Astrocyte of the cerebellum (primary cell): ENCODE measurements at regions not wholly inside any gene's neighbourhood (a gene's known extent, or its start where the extent isn't known, plus 50 kb on each side); places are given as distances from the start of the nearest gene placed in this dataset.
"Not testable (repeated sequence)": the region's sequence is repeated elsewhere in the genome, so short reads cannot be mapped to it uniquely, and the experiment has no call there.

ENCODE experiments used
- DNase-seq: peaks from one replicate; pipeline ENCODE4 v3.0.0-alpha.2; 2011; ENCODE audit warnings: low read depth
- H3K4me3 ChIP-seq: 2 replicates; pipeline ENCODE4 v1.5.1; 2011; ENCODE audit warnings: mild to moderate bottlenecking, low read depth, low read length, moderate library complexity
- in situ Hi-C: cut with HindIII; loops from 2 replicates; pipeline ENCODE4 v1.10.0; 2017; ENCODE audit warnings: low sequenced_read_pairs
- TF ChIP-seq, protein P1 (sequence below): IDR thresholded peaks from 2 replicates; pipeline ENCODE4 v1.5.1; 2012; ENCODE audit warnings: low read length, low read depth, moderate library complexity, mild to moderate bottlenecking; ENCODE audit errors: missing control alignments

DNA sequence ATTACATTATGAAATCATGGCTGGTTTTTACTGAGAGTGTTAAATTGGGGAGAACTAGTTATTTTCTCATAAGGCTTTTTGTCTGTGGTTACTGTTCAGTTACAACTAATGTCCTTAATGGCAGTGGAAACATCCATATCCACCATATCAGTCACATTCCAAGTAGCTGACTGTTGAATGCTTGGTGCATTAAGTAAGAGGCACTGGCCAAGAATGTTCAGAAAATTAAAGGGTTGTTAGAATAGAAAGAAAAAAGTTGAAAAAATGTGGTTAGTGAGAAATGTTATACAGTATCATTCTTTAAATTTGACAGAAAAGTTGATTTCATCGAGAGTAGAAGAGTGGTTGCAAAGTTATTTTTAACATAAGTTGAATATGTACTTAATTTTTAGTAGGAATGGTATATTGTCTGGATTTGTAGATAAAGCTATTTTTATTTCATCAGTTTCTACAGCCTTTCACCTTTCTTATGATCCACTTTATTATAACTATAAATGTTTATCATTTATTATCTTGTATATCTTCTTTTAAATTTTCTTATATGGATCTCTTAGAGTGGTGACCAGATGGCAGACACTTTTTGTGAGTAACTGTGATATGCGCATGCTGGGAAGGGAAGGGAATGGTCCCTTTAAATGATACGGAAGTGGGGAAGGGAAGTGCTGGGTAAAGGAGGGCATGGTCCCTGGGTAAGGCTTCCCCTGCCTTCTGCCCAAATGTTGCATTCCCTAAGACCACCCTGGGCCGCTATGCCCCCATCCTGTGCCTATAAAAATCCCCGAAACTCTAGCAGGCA lies 2407.1 kb downstream of the ARAP2 start:
- peak; percentile 71 for DNase-seq
- TF ChIP-seq, protein P1, sequence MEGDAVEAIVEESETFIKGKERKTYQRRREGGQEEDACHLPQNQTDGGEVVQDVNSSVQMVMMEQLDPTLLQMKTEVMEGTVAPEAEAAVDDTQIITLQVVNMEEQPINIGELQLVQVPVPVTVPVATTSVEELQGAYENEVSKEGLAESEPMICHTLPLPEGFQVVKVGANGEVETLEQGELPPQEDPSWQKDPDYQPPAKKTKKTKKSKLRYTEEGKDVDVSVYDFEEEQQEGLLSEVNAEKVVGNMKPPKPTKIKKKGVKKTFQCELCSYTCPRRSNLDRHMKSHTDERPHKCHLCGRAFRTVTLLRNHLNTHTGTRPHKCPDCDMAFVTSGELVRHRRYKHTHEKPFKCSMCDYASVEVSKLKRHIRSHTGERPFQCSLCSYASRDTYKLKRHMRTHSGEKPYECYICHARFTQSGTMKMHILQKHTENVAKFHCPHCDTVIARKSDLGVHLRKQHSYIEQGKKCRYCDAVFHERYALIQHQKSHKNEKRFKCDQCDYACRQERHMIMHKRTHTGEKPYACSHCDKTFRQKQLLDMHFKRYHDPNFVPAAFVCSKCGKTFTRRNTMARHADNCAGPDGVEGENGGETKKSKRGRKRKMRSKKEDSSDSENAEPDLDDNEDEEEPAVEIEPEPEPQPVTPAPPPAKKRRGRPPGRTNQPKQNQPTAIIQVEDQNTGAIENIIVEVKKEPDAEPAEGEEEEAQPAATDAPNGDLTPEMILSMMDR: no peak
- H3K4me3 ChIP-seq: no peak overlapping the region
- in situ Hi-C loops: no loop called here

DNA sequence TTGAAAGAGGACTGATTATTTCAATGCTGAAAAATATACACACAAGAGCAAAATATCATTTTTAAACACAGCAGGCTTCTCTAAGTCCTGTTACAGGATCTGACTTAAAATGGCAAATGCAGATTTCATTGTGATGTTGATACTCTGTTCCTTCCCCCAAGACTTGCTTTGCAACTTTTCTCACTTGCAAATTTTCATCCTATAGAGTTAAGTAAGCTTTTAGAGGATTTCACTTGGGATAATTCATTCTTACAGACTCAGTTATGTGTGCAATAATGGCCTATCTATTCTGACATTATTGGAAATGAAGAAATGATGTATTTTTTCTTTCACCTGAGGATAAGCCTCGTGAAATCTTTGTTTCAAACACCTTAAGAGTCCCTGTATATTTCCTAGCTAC lies 2403.2 kb downstream of the ARAP2 start:
- in situ Hi-C loops: no loop called here
- no peak overlapping the region for H3K4me3 ChIP-seq
- TF ChIP-seq, protein P1: no peak
- DNase-seq: no peak

DNA sequence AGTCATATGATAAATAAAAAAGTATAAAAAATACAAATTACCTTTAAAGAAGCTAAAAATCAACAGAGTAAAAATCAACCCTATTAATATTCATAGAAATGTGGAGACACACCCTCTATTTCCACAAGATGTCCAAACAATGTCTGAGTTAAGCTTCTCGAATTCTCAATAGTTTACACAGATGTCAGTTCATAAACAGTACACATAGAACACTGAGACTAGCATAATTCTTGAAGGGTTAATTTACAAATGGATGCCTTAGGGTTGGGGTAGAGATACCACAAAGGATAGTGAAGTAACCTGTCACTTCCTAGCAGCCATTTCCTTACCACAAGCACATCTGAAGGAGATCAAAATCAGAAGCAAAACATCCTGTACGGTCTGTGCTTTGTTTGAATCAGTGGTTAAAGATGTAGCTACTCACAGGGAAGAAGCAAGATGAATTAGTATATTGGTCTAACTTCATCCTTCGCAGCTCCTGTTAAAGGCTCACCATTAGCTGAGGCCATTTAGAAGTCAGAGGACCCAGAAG lies 2393.9 kb downstream of the ARAP2 start:
- TF ChIP-seq, protein P1: no peak
- no peak for DNase-seq

DNA sequence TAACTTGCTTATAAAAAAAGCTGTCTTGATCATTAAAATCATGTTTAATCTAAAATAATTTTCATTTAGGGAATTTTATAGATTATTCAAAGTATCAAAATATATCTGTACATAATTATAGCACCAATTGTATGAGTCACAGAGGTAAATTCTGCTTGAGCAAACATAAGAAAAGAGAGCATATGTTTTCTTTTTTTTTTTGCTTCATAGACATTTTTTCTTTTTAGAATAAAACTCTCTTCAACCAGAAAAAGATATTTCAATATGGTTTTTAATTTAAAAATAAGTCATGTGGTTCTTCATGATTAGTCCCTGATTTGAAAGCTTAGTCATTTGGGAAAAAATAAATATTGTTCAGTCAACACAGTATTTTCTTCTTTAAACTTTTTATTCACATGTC lies 2390.6 kb downstream of the ARAP2 start:
- DNase-seq, H3K4me3 ChIP-seq, in situ Hi-C loops: not testable (repeated sequence)

More for the DNA sequence above, 2393.9 kb downstream of the ARAP2 start:
- in situ Hi-C loops: no loop called here
- H3K4me3 ChIP-seq: no peak overlapping the region

DNA sequence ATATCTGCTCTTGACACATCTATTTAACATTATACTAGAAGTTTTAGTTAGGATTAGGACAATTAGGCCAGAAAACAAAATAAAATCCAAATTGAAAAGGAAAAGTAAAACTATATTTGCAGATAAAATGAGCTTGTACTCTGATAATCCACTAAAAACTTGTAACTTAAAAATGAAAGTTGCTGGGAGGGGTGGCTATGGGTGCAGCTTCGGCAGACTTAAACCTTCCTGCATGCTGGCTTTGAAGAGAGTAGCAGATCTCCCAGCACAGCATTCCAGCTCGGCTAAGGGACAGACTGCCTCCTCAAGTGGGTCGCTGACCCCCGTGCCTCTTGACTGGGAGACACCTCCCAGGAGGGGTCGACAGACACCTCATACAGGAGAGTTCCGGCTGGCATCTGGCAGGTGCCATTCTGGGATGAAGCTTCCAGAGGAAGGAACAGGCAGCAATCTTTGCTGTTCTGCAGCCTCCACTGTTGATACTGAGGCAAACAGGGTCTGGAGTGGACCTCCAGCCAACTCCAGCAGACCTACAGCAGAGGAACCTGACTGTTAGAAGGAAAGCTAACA lies 2379.9 kb downstream of the ARAP2 start:
- no peak for DNase-seq
- in situ Hi-C loops: no loop called here
- TF ChIP-seq, protein P1: no peak
- H3K4me3 ChIP-seq: no peak overlapping the region

DNA sequence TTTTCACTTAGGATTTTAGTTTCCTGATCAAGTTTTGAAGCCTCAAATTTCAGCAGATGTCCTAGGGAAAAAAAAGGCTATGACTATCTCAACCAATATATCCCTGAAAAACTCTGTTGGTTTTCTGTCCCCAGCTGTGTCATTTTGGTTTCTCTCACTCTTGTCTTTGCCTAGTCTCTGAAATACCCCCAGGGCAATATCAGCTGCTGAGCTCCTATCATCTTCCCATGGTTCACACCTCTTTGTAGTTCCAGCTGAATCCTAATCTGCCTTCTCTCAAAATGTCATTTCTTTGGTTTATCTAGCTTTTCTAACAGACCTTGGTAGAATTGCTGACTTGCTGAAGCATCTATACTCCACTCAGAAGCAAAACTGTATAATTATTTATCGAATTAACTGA lies 2370.5 kb downstream of the ARAP2 start:
- H3K4me3 ChIP-seq: no peak overlapping the region
- TF ChIP-seq, protein P1: no peak
- DNase-seq: no peak
- in situ Hi-C loops: no loop called here

DNA sequence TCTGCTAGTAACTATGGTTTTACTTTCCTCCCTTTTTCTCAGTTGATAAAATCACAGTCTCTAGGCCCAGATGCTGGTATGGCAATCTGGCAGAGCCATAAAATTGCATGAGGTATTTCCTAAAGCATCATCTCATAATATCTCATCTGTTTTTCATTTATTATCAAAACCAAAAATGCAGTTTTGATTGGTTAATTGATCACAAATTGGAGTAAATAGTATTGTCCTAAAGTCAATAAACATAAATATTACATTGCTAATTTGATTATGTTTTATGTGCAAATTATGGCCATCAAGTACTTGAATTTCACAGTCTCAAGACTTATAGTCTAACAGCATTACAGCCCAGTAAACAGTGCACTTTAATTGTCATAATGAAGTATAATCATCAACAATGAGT lies 2365.6 kb downstream of the ARAP2 start:
- TF ChIP-seq, protein P1: no peak
- in situ Hi-C loops: no loop called here
- H3K4me3 ChIP-seq: no peak overlapping the region
- DNase-seq: no peak
